Endothelial cell of umbilical vein (primary cell): ENCODE measurements at regions not wholly inside any gene's neighbourhood (a gene's known extent, or its start where the extent isn't known, plus 50 kb on each side); places are given as distances from the start of the nearest gene placed in this dataset.

ENCODE experiments used
- BruUV-seq: library from RNA; stranded (reverse); fragments of 400-500 nt; replicated peaks from 2 replicates; lab custom pipeline; 2021; lab: Mats Ljungman, UMichigan
- CTCF ChIA-PET: fragments of 300-600, 350-600 bp; sonication (Branson Sonifier 250); formaldehyde crosslinking; loops from one replicate; lab custom pipeline; 2021; ENCODE audit warnings: antibody characterized with exemption, inconsistent platforms; lab: Charles Lee
- POLR2A ChIA-PET: fragments of 300-600, 350-600 bp; sonication (Branson Sonifier 250); formaldehyde crosslinking; loops from one replicate; lab custom pipeline; 2021; ENCODE audit warnings: antibody characterized with exemption, inconsistent platforms; lab: Charles Lee
- DNase-seq: peaks from one replicate; pipeline ENCODE4 v3.0.0-alpha.2; 2011; ENCODE audit warnings: low read depth, low spot score
- FAIRE-seq: peaks from 2 replicates; lab custom pipeline; 2011; peaks lifted over from hg19 to GRCh38; lab: Jason Lieb, UNC
- H2AFZ ChIP-seq: 2 replicates; pipeline ENCODE4 v1.6.0; 2012; ENCODE audit warnings: low read depth, low read length, control low read depth, inconsistent platforms
- H3K27ac ChIP-seq: 2 replicates; pipeline ENCODE4 v1.5.1; 2011; ENCODE audit warnings: low read depth, mild to moderate bottlenecking, control low read depth, low read length, moderate library complexity; ENCODE audit not compliant: insufficient read depth
- H3K27me3 ChIP-seq, 2 experiments: 2 replicates each; pipeline versions ENCODE4 v1.6.0 to v1.6.1; 2011; ENCODE audit warnings: low read length in 2 of 2, mixed read lengths in 1 of 2; ENCODE audit not compliant: control insufficient read depth in 2 of 2, insufficient read depth in 2 of 2
- H3K36me3 ChIP-seq, 2 experiments: 2 replicates in 1 of 2; 3 replicates in 1 of 2; pipeline ENCODE4 v1.5.1; 2011; ENCODE audit warnings: low read length in 2 of 2, mild to moderate bottlenecking in 1 of 2, moderate library complexity in 1 of 2; ENCODE audit not compliant: control insufficient read depth in 2 of 2, insufficient read depth in 2 of 2; ENCODE audit errors: extremely low read depth in 1 of 2
- H3K4me1 ChIP-seq: 3 replicates; pipeline ENCODE4 v1.5.1; 2011; ENCODE audit warnings: mild to moderate bottlenecking, low read length; ENCODE audit not compliant: control insufficient read depth, insufficient read depth; ENCODE audit errors: extremely low read depth
- H3K4me2 ChIP-seq: 2 replicates; pipeline ENCODE4 v1.6.1; 2011; ENCODE audit warnings: low read length, control low read depth, mixed read lengths; ENCODE audit not compliant: insufficient read depth
- H3K4me3 ChIP-seq, 3 experiments: fragments of 200-600 bp in 1 of 3; sonication (generic), shearing (Covaris generic) in 1 of 3; replicated peaks in 1 of 3; 2 replicates each; pipeline ENCODE4 v1.5.1; 2011 to 2016; ENCODE audit warnings: control low read depth in 3 of 3, low read length in 3 of 3, mild to moderate bottlenecking in 2 of 3, inconsistent platforms in 1 of 3, low read depth in 1 of 3, moderate library complexity in 1 of 3; ENCODE audit not compliant: insufficient read depth in 1 of 3
- H3K79me2 ChIP-seq: 2 replicates; pipeline ENCODE4 v1.6.0; 2012; ENCODE audit warnings: low read length, inconsistent platforms; ENCODE audit not compliant: control insufficient read depth, insufficient read depth
- H3K9ac ChIP-seq: replicated peaks from 2 replicates; pipeline ENCODE3; 2011; ENCODE audit warnings: low read length, control low read depth; ENCODE audit not compliant: insufficient read depth; ENCODE audit errors: extremely low read depth
- H3K9me1 ChIP-seq: replicated peaks from 3 replicates; pipeline ENCODE4 v1.6.0; 2011; ENCODE audit warnings: mild to moderate bottlenecking, low read length; ENCODE audit not compliant: control insufficient read depth, insufficient read depth; ENCODE audit errors: extremely low read depth
- H3K9me3 ChIP-seq: replicated peaks from 2 replicates; pipeline ENCODE4 v1.5.1; 2012; ENCODE audit warnings: low read length, inconsistent platforms; ENCODE audit not compliant: control insufficient read depth, insufficient read depth
- H4K20me1 ChIP-seq: replicated peaks from 2 replicates; pipeline ENCODE3; 2011; ENCODE audit warnings: mild to moderate bottlenecking, low read length; ENCODE audit not compliant: control insufficient read depth, insufficient read depth; ENCODE audit errors: extremely low read depth
- JUN ChIP-seq: IDR thresholded peaks from 2 replicates; pipeline ENCODE4 v1.6.1; 2011; ENCODE audit warnings: borderline replicate concordance, low read depth; ENCODE audit not compliant: insufficient read length, insufficient read depth
- dilution Hi-C: fragments of 300-500 bp; cut with MboI; formaldehyde crosslinking; loops from one replicate; pipeline ENCODE4 v1.15.0; 2019; ENCODE audit warnings: low sequenced_read_pairs; ENCODE audit not compliant: extremely low pct_ligation_motif_present
- intact Hi-C: fragments of 100-400 bp; cut with micrococcal nuclease; formaldehyde crosslinking; loops from one replicate; pipeline ENCODE4 v1.10.0; 2022

- CTCF ChIA-PET, result no interaction called here
- POLR2A ChIA-PET, result no interaction called here
- Histone ChIP-seq H3K27ac (no peak overlapping the region), H3K9me1 (no peaks in the 10 kb centered on the region), H3K9me3 (no peaks in the 10 kb centered on the region), H3K9ac (no peak overlapping the region), H3K4me3 (no peak overlapping the region), H3K79me2 (no peaks in the 10 kb centered on the region), H3K4me2 (no peak overlapping the region), H4K20me1 (no peaks in the 10 kb centered on the region), H3K36me3 (no peaks in the 10 kb centered on the region), H3K4me1 (no peaks in the 10 kb centered on the region), H2AFZ (no peak overlapping the region), H3K27me3 (no peaks in the 10 kb centered on the region)
- dilution Hi-C loops (no loop called here), intact Hi-C loops (no loop called here)
- DNase-seq, result no peak
- no peak for TF ChIP-seq JUN
- FAIRE-seq, result no peak
- no TSS peak for BruUV-seq
Observed at GRCh38 chr15:95868970-95869369, 461.5 kb upstream of the NR2F2 start.

- FAIRE-seq, result no peak
Observed at GRCh38 chr15:95869920-95870319, 460.6 kb upstream of the NR2F2 start.

More at GRCh38 chr15:95869920-95870319, 460.6 kb upstream of the NR2F2 start:
- no peak overlapping the region for H3K9ac ChIP-seq
- H3K9me1 ChIP-seq, result no peaks in the 10 kb centered on the region
- H4K20me1 ChIP-seq, result no peaks in the 10 kb centered on the region
- no peaks in the 10 kb centered on the region for H3K36me3 ChIP-seq
- no TSS peak for BruUV-seq
- TF ChIP-seq JUN, result no peak
- ChIA-PET CTCF (no interaction called here), POLR2A (no interaction called here)
- H3K4me2 ChIP-seq, result no peak overlapping the region
- no peak overlapping the region for H3K4me3 ChIP-seq
- H3K27me3 ChIP-seq, result no peaks in the 10 kb centered on the region
- DNase-seq, result no peak
- intact Hi-C loops, result no loop called here
- no peak overlapping the region for H2AFZ ChIP-seq
- no peaks in the 10 kb centered on the region for H3K79me2 ChIP-seq
- H3K4me1 ChIP-seq, result no peaks in the 10 kb centered on the region
- dilution Hi-C loops, result no loop called here
- H3K9me3 ChIP-seq, result no peaks in the 10 kb centered on the region
- H3K27ac ChIP-seq, result no peak overlapping the region
